GM10266 (cell line): ENCODE measurements at regions not wholly inside any gene's neighbourhood (a gene's known extent, or its start where the extent isn't known, plus 50 kb on each side); places are given as distances from the start of the nearest gene placed in this dataset.
"Not testable (repeated sequence)": the region's sequence is repeated elsewhere in the genome, so short reads cannot be mapped to it uniquely, and the experiment has no call there.

Source experiments
- DNase-seq: peaks from one replicate; pipeline ENCODE4 v3.0.0; 2012; ENCODE audit errors: extremely low spot score
- TF ChIP-seq, protein P1 (sequence below): IDR thresholded peaks from 2 replicates; pipeline ENCODE4 v1.5.1; 2012; ENCODE audit warnings: mild to moderate bottlenecking, low read depth; ENCODE audit not compliant: control insufficient read depth, insufficient read depth; ENCODE audit errors: missing control alignments

DNA sequence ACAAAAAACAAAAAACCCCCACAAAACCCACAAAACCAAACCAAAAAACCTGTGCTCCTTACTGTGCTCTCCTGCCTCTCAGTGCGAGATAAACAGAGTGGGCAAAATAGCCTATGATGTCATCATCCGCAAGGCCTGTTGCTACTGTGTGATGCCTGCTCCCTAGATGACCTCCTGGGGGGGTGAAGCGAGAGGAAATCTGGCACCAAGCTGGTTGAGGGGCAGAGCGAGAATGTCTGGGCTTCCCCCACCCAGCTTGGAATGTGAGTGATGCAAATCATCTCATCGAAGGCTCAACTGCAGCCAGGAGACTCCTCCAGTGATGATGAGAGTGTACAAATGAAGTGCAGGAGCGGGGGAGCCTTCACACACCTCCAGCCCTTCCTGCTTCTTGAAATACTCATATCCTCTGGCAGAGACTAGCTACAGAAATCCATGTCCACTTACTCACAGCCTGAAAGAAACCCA is 57.7 kb upstream of the MAP4K3 start:
- TF ChIP-seq, protein P1, sequence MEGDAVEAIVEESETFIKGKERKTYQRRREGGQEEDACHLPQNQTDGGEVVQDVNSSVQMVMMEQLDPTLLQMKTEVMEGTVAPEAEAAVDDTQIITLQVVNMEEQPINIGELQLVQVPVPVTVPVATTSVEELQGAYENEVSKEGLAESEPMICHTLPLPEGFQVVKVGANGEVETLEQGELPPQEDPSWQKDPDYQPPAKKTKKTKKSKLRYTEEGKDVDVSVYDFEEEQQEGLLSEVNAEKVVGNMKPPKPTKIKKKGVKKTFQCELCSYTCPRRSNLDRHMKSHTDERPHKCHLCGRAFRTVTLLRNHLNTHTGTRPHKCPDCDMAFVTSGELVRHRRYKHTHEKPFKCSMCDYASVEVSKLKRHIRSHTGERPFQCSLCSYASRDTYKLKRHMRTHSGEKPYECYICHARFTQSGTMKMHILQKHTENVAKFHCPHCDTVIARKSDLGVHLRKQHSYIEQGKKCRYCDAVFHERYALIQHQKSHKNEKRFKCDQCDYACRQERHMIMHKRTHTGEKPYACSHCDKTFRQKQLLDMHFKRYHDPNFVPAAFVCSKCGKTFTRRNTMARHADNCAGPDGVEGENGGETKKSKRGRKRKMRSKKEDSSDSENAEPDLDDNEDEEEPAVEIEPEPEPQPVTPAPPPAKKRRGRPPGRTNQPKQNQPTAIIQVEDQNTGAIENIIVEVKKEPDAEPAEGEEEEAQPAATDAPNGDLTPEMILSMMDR = no peak
- DNase-seq = peak; percentile 44

- TF ChIP-seq, protein P1 = no peak
- no peak for DNase-seq
Observed at GRCh38 chr2:39497082-39497801, 60.2 kb upstream of the MAP4K3 start.

DNA sequence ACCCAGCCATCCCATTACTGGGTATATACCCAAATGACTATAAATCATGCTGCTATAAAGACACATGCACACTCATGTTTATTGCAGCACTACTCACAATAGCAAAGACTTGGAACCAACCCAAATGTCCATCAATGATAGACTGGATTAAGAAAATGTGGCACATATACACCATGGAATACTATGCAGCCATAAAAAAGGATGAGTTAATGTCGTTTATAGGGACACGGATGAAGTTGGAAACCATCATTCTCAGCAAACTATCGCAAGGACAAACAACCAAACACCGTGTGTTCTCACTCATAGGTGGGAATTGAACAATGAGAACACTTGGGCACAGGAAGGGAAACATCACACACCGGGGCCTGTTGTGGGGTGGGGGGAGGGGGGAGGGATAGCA is 61.1 kb upstream of the MAP4K3 start:
- not testable (repeated sequence) for DNase-seq

DNA sequence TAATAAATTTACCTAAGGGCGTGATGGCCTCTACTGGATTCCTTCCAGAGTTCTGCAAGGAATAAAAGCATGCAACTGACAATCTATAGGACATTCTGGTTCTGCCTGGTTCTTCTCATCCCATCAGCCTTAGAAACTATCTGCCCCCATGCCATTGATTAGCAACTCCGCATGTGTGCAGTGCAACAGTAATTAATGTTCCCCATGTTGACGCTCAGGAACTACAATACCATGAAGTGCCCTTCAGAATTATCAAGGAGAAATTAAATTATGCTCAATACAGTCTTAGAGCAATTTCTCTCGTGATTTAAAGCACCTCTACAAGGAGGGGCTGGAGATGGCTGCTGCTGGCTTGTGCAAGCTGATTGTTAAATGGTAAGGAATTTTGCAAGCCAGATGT is 61.7 kb upstream of the MAP4K3 start:
- DNase-seq = no peak
- TF ChIP-seq, protein P1 = no peak

GRCh38 chr2:39499336-39499735 is 62.3 kb upstream of the MAP4K3 start:
- no peak for DNase-seq
- TF ChIP-seq, protein P1 = no peak

- TF ChIP-seq, protein P1 = no peak
- DNase-seq = no peak
Observed at GRCh38 chr2:39501412-39501811, 64.3 kb upstream of the MAP4K3 start.

- DNase-seq = no peak
- TF ChIP-seq, protein P1 = no peak
Observed at GRCh38 chr2:39503277-39503676, 66.2 kb upstream of the MAP4K3 start.
